Esophagus squamous epithelium (tissue), 5 donors: ENCODE measurements at regions not wholly inside any gene's neighbourhood (a gene's known extent, or its start where the extent isn't known, plus 50 kb on each side); places are given as distances from the start of the nearest gene placed in this dataset.

Experiments used
- DNase-seq: peaks from one replicate; lab custom pipeline; 2025; lab: John Stamatoyannopoulos, UW
- H3K27ac ChIP-seq, 4 donors: fragments of 200-600 bp; sonication (generic); one replicate each; pipeline ENCODE4 v1.5.1; 2016 to 2019; ENCODE audit warnings: mild to moderate bottlenecking in 1 of 4
- H3K27me3 ChIP-seq, 4 donors: fragments of 200-600 bp; sonication (generic); 1 replicate in 3 of 4; 2 replicates in 1 of 4; pipeline versions ENCODE4 v1.5.1 to v1.6.0; 2017 to 2021; ENCODE audit warnings: antibody characterized with exemption in 1 of 4
- H3K36me3 ChIP-seq, 3 donors: fragments of 200-600 bp; sonication (generic); one replicate each; pipeline ENCODE4 v1.5.1; 2016 to 2019
- H3K4me1 ChIP-seq, 3 donors: fragments of 200-600 bp; sonication (generic); one replicate each; pipeline ENCODE4 v1.5.1; 2017 to 2019
- H3K4me3 ChIP-seq, 4 donors: fragments of 200-600 bp; sonication (generic); 1 replicate in 3 of 4; 2 replicates in 1 of 4; pipeline ENCODE4 v1.5.1; 2016 to 2019; ENCODE audit warnings: mild to moderate bottlenecking in 2 of 4, moderate library complexity in 1 of 4
- H3K9me3 ChIP-seq, 3 donors: fragments of 200-600 bp; sonication (generic); one replicate each; pipeline ENCODE4 v1.5.1; 2016 to 2019
- POLR2A ChIP-seq, 4 donors: fragments of 450-650 bp; IDR thresholded peaks; one replicate each; pipeline ENCODE4 v1.6.1; 2017; ENCODE audit warnings: antibody characterized with exemption in 4 of 4, mild to moderate bottlenecking in 4 of 4, moderate library complexity in 3 of 4
- WGBS, 2 donors: methylation state at CpG; one replicate each; pipeline ENCODE4 v1.1.5; 2018; 5-methylcytosine and 5-hydroxymethylcytosine counted together
- intact Hi-C: fragments of 100-400 bp; cut with DNase I; formaldehyde crosslinking; loops from one replicate; pipeline ENCODE4 v1.15.0; 2022
- TF ChIP-seq, protein P1 (sequence below), 6 experiments: fragments of 450-650 bp in 4 of 6; fragments of 200-600 bp in 2 of 6; sonication (generic) in 2 of 6; IDR thresholded peaks; one replicate each; pipeline ENCODE4 v1.5.1; 2016 to 2019; ENCODE audit warnings: antibody characterized with exemption in 6 of 6, mild to moderate bottlenecking in 4 of 6, moderate library complexity in 4 of 6
- donor health status: DM: yes; HTN: yes; CAD: no.

DNA sequence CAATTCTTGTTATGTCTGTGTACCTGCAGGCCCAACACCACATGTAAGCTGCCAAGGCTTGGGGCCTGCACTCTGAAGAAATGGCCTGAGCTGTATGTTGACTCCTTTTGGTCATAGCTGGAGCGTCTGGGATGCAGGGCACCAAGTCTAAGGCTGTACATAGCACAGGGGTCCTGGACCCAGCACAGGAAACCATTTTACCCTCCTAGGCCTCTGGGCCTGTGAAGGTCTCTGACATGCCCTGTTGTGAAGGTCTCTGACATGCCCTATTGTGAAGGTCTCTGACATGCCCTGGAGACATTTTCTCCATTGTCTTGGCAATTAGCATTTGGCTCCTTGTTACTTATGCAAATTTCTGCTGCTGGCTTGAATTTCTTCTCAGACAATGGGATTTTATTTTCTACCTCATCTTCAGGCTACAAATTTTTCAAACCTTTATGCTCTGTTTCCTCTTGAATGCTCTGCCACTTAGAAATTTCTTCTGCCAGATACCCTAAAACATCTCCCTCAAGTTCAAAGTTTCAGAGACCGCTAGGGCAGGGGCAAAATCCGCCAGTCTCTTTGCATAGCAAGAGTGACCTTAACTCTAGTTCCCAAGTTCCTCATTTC, 246.7 kb upstream of the B3GALT2 start:
- peaks cover 0 to 8% (median 0%) of the 10 kb centered on the region in 3 donors for H3K4me1 ChIP-seq
- WGBS, 2 donors, result 86 to 100% methylated on average over 2 to 3 of the region's 3 CpGs

DNA sequence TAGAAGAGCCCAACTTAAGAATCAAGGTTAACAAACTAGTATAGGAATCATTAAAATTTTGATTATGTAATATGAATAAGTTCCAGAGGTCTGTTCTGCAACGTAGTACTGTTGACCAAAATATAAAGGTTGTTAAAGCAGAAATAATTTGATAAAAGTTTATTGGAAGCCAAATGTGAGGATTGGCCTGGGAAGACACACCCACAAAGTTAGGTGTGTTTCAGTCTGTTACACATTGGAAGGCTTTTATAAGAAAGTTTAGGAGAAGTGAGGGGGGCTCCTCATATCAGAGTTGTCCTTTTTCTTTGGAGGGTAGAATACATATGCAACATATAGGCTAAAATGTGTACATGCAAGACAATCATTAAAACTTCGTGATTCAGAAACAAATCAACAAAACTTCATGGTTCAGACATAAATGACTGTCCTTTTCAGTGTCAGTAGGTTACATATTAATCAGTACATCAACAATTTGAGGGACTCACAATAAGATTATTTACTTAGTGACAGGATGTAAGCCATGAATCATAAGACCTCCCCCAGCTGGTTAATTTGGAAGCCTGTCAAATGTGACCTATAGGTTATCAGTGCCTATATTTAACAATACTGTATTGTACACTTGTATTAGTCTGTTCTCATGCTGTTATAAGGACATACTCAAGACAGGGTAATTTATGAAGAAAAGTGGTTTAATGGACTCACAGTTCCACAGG, 245.0 kb upstream of the B3GALT2 start:
- no peak for TF ChIP-seq POLR2A (IDR thresholded peaks at IDR 0.05)
- TF ChIP-seq, protein P1, sequence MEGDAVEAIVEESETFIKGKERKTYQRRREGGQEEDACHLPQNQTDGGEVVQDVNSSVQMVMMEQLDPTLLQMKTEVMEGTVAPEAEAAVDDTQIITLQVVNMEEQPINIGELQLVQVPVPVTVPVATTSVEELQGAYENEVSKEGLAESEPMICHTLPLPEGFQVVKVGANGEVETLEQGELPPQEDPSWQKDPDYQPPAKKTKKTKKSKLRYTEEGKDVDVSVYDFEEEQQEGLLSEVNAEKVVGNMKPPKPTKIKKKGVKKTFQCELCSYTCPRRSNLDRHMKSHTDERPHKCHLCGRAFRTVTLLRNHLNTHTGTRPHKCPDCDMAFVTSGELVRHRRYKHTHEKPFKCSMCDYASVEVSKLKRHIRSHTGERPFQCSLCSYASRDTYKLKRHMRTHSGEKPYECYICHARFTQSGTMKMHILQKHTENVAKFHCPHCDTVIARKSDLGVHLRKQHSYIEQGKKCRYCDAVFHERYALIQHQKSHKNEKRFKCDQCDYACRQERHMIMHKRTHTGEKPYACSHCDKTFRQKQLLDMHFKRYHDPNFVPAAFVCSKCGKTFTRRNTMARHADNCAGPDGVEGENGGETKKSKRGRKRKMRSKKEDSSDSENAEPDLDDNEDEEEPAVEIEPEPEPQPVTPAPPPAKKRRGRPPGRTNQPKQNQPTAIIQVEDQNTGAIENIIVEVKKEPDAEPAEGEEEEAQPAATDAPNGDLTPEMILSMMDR (IDR thresholded peaks at IDR 0.05), result no peak
- no peak overlapping the region for H3K4me3 ChIP-seq
- no peak overlapping the region for H3K27ac ChIP-seq
- intact Hi-C loops, result no loop called here
- H3K9me3 ChIP-seq, result peaks cover 0 to 19% (median 14%) of the 10 kb centered on the region in 3 donors
- H3K4me1 ChIP-seq, result no peaks in the 10 kb centered on the region
- H3K36me3 ChIP-seq, result no peaks in the 10 kb centered on the region
- H3K27me3 ChIP-seq, result no peaks in the 10 kb centered on the region
- DNase-seq, result no peak
- WGBS, 2 donors, result 44 to 75% methylated on average over 2 of the region's 2 CpGs

More for the DNA sequence above, 246.7 kb upstream of the B3GALT2 start:
- Histone ChIP-seq H3K36me3 (no peaks in the 10 kb centered on the region), H3K27ac (no peak overlapping the region), H3K9me3 (peaks cover 0 to 19% (median 14%) of the 10 kb centered on the region in 3 donors), H3K4me3 (no peak overlapping the region), H3K27me3 (no peaks in the 10 kb centered on the region)
- no peak for DNase-seq
- no peak for TF ChIP-seq POLR2A (IDR thresholded peaks at IDR 0.05)
- TF ChIP-seq, protein P1 (IDR thresholded peaks at IDR 0.05), result no peak
- intact Hi-C loops, result no loop called here

DNA sequence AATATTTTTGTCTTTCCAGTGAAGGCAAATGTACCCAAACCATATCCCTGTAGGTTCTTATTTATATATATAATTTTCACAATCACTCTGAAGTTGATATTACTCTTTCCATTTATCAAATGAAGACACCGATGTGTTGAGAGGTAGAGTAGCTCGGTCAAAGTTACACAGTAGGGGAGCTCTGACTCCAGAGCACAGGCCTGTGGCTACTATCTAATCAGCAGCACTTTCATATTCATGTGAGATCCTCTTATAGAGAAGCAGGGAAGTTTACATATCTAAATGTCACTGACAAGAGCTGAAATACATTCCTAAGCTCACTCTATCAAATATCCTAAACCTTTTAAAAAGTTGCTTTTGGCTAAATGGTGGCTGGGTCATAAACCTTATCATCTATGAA, 241.1 kb upstream of the B3GALT2 start:
- Histone ChIP-seq H3K9me3 (peaks cover 0 to 4% (median under 1%) of the 10 kb centered on the region in 3 donors), H3K27me3 (no peaks in the 10 kb centered on the region), H3K4me3 (no peak overlapping the region), H3K27ac (no peak overlapping the region), H3K36me3 (no peaks in the 10 kb centered on the region), H3K4me1 (no peaks in the 10 kb centered on the region)
- 81 to 100% methylated on average over 2 of the region's 2 CpGs for WGBS, 2 donors
- no peak for TF ChIP-seq POLR2A (IDR thresholded peaks at IDR 0.05)
- TF ChIP-seq, protein P1 (IDR thresholded peaks at IDR 0.05), result no peak
- intact Hi-C loops, result no loop called here
- no peak for DNase-seq

DNA sequence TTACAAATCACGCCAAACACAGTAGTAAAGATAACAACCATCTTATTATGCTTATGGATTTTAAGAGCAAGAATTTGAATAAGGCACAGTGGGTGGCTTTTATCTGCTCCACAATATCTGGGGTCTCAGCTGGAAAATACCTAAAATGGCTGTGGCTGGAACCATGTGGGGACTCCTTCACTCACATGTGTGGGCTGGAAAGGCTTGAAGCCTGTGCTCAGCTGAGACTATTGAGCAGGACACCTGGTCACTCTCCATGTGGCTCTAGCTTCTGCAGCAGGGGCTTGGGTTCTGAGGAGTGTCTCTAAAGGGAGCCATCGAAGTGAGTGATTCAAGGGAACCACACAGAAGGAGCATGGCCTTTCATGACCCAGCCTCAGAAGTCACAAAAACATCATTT, 239.6 kb upstream of the B3GALT2 start:
- TF ChIP-seq POLR2A (IDR thresholded peaks at IDR 0.05), result no peak
- TF ChIP-seq, protein P1 (IDR thresholded peaks at IDR 0.05), result no peak

DNA sequence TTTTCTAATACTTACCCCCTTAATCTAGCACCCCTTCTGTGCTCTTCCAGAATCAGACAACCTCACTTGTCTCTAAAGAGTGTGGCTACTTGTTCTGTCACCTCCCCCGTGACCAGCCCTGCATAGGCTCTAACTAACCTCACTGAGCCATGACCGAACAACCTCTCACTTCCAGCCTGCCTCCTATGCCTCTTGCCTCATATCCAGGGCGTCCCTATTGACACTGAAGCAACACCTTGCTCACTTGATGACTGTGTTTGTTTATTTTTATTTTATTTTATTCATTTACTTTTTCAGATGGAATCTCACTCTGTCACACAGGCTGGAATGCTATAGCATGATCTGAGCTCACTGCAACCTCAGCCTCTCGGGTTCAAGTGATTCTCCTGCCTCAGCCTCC, 235.1 kb upstream of the B3GALT2 start:
- Histone ChIP-seq H3K36me3 (no peaks in the 10 kb centered on the region), H3K4me1 (peaks cover 0 to 17% (median 4%) of the 10 kb centered on the region in 3 donors), H3K4me3 (no peak overlapping the region), H3K27me3 (no peaks in the 10 kb centered on the region), H3K9me3 (no peaks in the 10 kb centered on the region), H3K27ac (no peak overlapping the region)
- intact Hi-C loops, result no loop called here
- DNase-seq, result no peak
- WGBS, 2 donors, result 89 to 95% methylated on average over 4 of the region's 4 CpGs
- no peak for TF ChIP-seq POLR2A (IDR thresholded peaks at IDR 0.05)
- TF ChIP-seq, protein P1 (IDR thresholded peaks at IDR 0.05), result no peak

More for the DNA sequence above, 239.6 kb upstream of the B3GALT2 start:
- H3K27me3 ChIP-seq, result no peaks in the 10 kb centered on the region
- DNase-seq, result no peak
- H3K4me3 ChIP-seq, result no peak overlapping the region
- WGBS, 2 donors, result 79 to 81% methylated on average over 2 of the region's 2 CpGs
- H3K9me3 ChIP-seq, result no peaks in the 10 kb centered on the region
- H3K27ac ChIP-seq, result no peak overlapping the region
- no peaks in the 10 kb centered on the region for H3K36me3 ChIP-seq
- intact Hi-C loops, result no loop called here
- no peaks in the 10 kb centered on the region for H3K4me1 ChIP-seq
